ENCODE measurements at regions not wholly inside any gene's neighbourhood (a gene's known extent, or its start where the extent isn't known, plus 50 kb on each side); places are given as distances from the start of the nearest gene placed in this dataset.

- no peaks in the 10 kb centered on the region for H3K4me1 ChIP-seq
- no peaks in the 10 kb centered on the region for H3K27me3 ChIP-seq
- no peak for DNase-seq
- H3K27ac ChIP-seq = no peak overlapping the region
- no peak for TF ChIP-seq POLR2A (IDR thresholded peaks at IDR 0.05)
- TF ChIP-seq, protein P1, sequence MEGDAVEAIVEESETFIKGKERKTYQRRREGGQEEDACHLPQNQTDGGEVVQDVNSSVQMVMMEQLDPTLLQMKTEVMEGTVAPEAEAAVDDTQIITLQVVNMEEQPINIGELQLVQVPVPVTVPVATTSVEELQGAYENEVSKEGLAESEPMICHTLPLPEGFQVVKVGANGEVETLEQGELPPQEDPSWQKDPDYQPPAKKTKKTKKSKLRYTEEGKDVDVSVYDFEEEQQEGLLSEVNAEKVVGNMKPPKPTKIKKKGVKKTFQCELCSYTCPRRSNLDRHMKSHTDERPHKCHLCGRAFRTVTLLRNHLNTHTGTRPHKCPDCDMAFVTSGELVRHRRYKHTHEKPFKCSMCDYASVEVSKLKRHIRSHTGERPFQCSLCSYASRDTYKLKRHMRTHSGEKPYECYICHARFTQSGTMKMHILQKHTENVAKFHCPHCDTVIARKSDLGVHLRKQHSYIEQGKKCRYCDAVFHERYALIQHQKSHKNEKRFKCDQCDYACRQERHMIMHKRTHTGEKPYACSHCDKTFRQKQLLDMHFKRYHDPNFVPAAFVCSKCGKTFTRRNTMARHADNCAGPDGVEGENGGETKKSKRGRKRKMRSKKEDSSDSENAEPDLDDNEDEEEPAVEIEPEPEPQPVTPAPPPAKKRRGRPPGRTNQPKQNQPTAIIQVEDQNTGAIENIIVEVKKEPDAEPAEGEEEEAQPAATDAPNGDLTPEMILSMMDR (IDR thresholded peaks at IDR 0.05) = no peak
- no peaks in the 10 kb centered on the region for H3K36me3 ChIP-seq
- no peaks in the 10 kb centered on the region for H3K9me3 ChIP-seq
- intact Hi-C loops (cut with DNase I; ENCODE audit: low total_unique reads) = no loop called here
- H3K4me3 ChIP-seq = no peak overlapping the region
These were observed 57.0 kb upstream of the MSN start for GRCh38 chrX:65610481-65610880.

- no peaks in the 10 kb centered on the region for H3K9me3 ChIP-seq
- no peaks in the 10 kb centered on the region for H3K36me3 ChIP-seq
- TF ChIP-seq, protein P1 (IDR thresholded peaks at IDR 0.05) = no peak
- no peak for TF ChIP-seq POLR2A (IDR thresholded peaks at IDR 0.05)
- H3K4me1 ChIP-seq = no peaks in the 10 kb centered on the region
- intact Hi-C loops (cut with DNase I; ENCODE audit: low total_unique reads) = no loop called here
- no peaks in the 10 kb centered on the region for H3K27me3 ChIP-seq
- no peak overlapping the region for H3K4me3 ChIP-seq
- DNase-seq = no peak
- no peak overlapping the region for H3K27ac ChIP-seq
These were observed 57.4 kb upstream of the MSN start for GRCh38 chrX:65610040-65610439.

DNA sequence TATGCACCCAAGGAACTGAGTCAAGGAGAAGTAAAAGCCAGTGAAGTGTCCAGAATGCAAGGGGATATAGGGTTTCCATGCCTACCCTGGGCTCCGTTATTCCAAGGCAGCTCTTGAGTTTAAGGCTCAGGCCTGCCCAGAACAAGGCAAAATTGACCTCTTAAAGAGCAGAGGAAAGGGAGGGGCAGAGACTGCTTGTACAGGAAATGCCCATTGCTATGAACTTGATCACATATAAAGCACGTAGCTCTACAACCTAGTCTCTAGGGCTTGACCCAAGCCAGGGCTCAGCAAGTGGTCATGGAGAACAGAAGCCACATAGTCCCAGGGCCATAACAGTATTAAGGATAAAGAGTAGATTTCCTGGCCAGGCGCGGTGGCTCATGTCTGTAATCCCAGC is 58.2 kb upstream of the MSN start:
- Histone ChIP-seq H3K9me3 (no peaks in the 10 kb centered on the region), H3K4me3 (no peak overlapping the region), H3K4me1 (no peaks in the 10 kb centered on the region), H3K27me3 (no peaks in the 10 kb centered on the region), H3K27ac (no peak overlapping the region), H3K36me3 (no peaks in the 10 kb centered on the region)
- intact Hi-C loops (cut with DNase I; ENCODE audit: low total_unique reads) = no loop called here
- DNase-seq = no peak
- TF ChIP-seq, protein P1 (IDR thresholded peaks at IDR 0.05) = no peak
- no peak for TF ChIP-seq POLR2A (IDR thresholded peaks at IDR 0.05)

- no peak for DNase-seq
- Histone ChIP-seq H3K27ac (no peak overlapping the region), H3K9me3 (no peaks in the 10 kb centered on the region), H3K36me3 (no peaks in the 10 kb centered on the region), H3K27me3 (no peaks in the 10 kb centered on the region), H3K4me3 (no peak overlapping the region), H3K4me1 (no peaks in the 10 kb centered on the region)
- no peak for TF ChIP-seq POLR2A (IDR thresholded peaks at IDR 0.05)
- TF ChIP-seq, protein P1 (IDR thresholded peaks at IDR 0.05) = no peak
- intact Hi-C loops (cut with DNase I; ENCODE audit: low total_unique reads) = no loop called here
These were observed 59.4 kb upstream of the MSN start for GRCh38 chrX:65608026-65608425.

DNA sequence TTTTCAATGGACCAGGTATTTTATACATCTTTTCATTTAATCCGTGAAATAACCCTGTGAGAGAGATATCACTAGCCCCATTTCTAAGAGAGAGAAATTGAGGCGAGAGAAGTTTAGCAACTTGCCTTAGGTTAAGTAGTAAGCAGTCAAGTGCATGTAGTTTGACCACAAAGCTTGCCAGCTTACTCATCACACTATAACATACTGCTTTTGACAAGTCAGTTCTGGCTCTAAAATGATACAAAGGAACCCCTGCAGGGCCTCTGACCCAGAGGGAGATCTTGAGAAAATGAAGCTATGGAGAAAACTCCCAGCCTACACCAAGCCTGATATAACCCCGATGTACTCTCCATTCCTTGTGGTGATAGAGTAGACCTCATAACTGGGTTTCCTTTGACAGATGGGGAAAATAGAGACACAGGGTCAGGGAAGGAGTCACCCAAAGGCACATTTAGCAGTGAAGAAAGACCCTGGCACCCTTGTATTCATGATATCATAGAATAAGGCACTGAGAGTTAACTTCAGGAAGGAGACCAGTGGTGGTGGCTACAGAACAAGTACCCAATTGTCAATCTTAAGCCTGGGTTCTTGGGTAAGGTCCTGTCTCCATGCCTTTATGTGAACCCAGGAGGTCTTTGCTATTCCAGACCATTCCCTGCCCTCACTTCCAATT is 60.2 kb upstream of the MSN start:
- Histone ChIP-seq H3K27me3 (no peaks in the 10 kb centered on the region), H3K9me3 (no peaks in the 10 kb centered on the region), H3K36me3 (no peaks in the 10 kb centered on the region), H3K4me1 (no peaks in the 10 kb centered on the region), H3K27ac (no peak overlapping the region), H3K4me3 (no peak overlapping the region)
- intact Hi-C loops (cut with DNase I; ENCODE audit: low total_unique reads) = no loop called here
- TF ChIP-seq POLR2A (IDR thresholded peaks at IDR 0.05) = no peak
- TF ChIP-seq, protein P1 (IDR thresholded peaks at IDR 0.05) = no peak
- no peak for DNase-seq

All from uterus (tissue), 3 donors.